SU-DHL-6 (cell line): ENCODE measurements at regions not wholly inside any gene's neighbourhood (a gene's known extent, or its start where the extent isn't known, plus 50 kb on each side); places are given as distances from the start of the nearest gene placed in this dataset.

Experiments
- H2AFZ ChIP-seq: fragments of 200-600 bp; sonication (generic); 2 replicates; pipeline ENCODE4 v1.6.1; 2014; ENCODE audit warnings: low read depth, mild to moderate bottlenecking, moderate library complexity, mixed read lengths, antibody characterized with exemption, low read length; ENCODE audit not compliant: severe bottlenecking
- H3F3A ChIP-seq: fragments of 200-600 bp; shearing (Covaris generic); 2 replicates; pipeline ENCODE4 v1.6.0; 2016; ENCODE audit warnings: antibody characterized with exemption, mild to moderate bottlenecking; ENCODE audit not compliant: insufficient read depth
- H3K27ac ChIP-seq: fragments of 200-600 bp; sonication (generic); 2 replicates; pipeline ENCODE4 v1.5.1; 2016; ENCODE audit warnings: low read depth, mild to moderate bottlenecking, low read length, moderate library complexity, mixed read lengths
- H3K27me3 ChIP-seq: fragments of 200-600 bp; sonication (generic), shearing (Covaris generic); 2 replicates; pipeline ENCODE4 v1.6.0; 2014; ENCODE audit warnings: mild to moderate bottlenecking, low read length
- H3K36me3 ChIP-seq: fragments of 200-600 bp; sonication (generic); 2 replicates; pipeline ENCODE4 v1.6.1; 2014; ENCODE audit warnings: mild to moderate bottlenecking, low read length, mixed read lengths
- H3K4me2 ChIP-seq: fragments of 300-600, 200-600 bp; shearing (Covaris generic), sonication (generic); 2 replicates; pipeline ENCODE4 v1.6.0; 2014; ENCODE audit warnings: low read length, low read depth, mild to moderate bottlenecking; ENCODE audit not compliant: poor library complexity, severe bottlenecking
- H3K4me3 ChIP-seq: fragments of 200-600 bp; sonication (generic); 2 replicates; pipeline ENCODE4 v1.5.1; 2014; ENCODE audit warnings: antibody characterized with exemption, low read length, mild to moderate bottlenecking, mixed read lengths; ENCODE audit not compliant: insufficient read depth, poor library complexity, severe bottlenecking
- H3K79me2 ChIP-seq: fragments of 200-600 bp; sonication (generic); 2 replicates; pipeline ENCODE4 v1.6.1; 2014; ENCODE audit warnings: mild to moderate bottlenecking, low read length, moderate library complexity; ENCODE audit not compliant: insufficient read depth
- H3K9ac ChIP-seq: fragments of 200-600 bp; sonication (generic); 2 replicates; pipeline ENCODE4 v1.7.0; 2014; ENCODE audit warnings: mild to moderate bottlenecking, low read length
- H3K9me2 ChIP-seq: fragments of 200-600 bp; sonication (generic); replicated peaks from 2 replicates; pipeline ENCODE4 v1.6.1; 2014; ENCODE audit warnings: low read length; ENCODE audit not compliant: insufficient read depth
- H3K9me3 ChIP-seq: fragments of 200-600 bp; sonication (generic); 2 replicates; pipeline ENCODE4 v1.6.1; 2014; ENCODE audit warnings: low read length, mixed read lengths; ENCODE audit not compliant: insufficient read depth
- H4K20me1 ChIP-seq: fragments of 200-600 bp; sonication (generic); 2 replicates; pipeline ENCODE4 v1.6.1; 2014; ENCODE audit warnings: low read depth, mild to moderate bottlenecking, antibody characterized with exemption, low read length, moderate library complexity, mixed read lengths
- CTCF ChIP-seq: fragments of 200-600 bp; sonication (generic); IDR thresholded peaks from one replicate; pipeline ENCODE4 v1.5.1; 2017; ENCODE audit warnings: antibody characterized with exemption, mild to moderate bottlenecking, low read length, moderate library complexity; ENCODE audit not compliant: insufficient read depth, poor library complexity, severe bottlenecking
- EZH2phosphoT487 ChIP-seq: fragments of 200-600 bp; sonication (generic), shearing (Covaris generic); conservative IDR thresholded peaks from 2 replicates; pipeline ENCODE4 v1.6.1; 2018; ENCODE audit warnings: mild to moderate bottlenecking, antibody characterized with exemption, low read length, moderate library complexity, mixed read lengths

- TF ChIP-seq EZH2phosphoT487, result no peak
- no peak for TF ChIP-seq CTCF
- no peaks in the 10 kb centered on the region for H3F3A ChIP-seq
- H2AFZ ChIP-seq, result no peak overlapping the region
- no peaks in the 10 kb centered on the region for H3K9me3 ChIP-seq
- H3K9me2 ChIP-seq, result no peaks in the 10 kb centered on the region
- no peak overlapping the region for H3K4me2 ChIP-seq
- H3K27me3 ChIP-seq, result no peaks in the 10 kb centered on the region
- no peaks in the 10 kb centered on the region for H3K79me2 ChIP-seq
- no peak overlapping the region for H3K9ac ChIP-seq
- H3K36me3 ChIP-seq, result no peaks in the 10 kb centered on the region
- no peak overlapping the region for H3K4me3 ChIP-seq
- H3K27ac ChIP-seq, result no peak overlapping the region
- no peaks in the 10 kb centered on the region for H4K20me1 ChIP-seq
Observed at GRCh38 chr6:6714118-6714897, 125.8 kb downstream of the LY86 start.

GRCh38 chr6:6714953-6715352 is 126.4 kb downstream of the LY86 start:
- Histone ChIP-seq H3K27ac (no peak overlapping the region), H3K9me2 (no peaks in the 10 kb centered on the region), H3K9me3 (no peaks in the 10 kb centered on the region), H3K79me2 (no peaks in the 10 kb centered on the region), H3K9ac (no peak overlapping the region), H2AFZ (no peak overlapping the region), H3K27me3 (no peaks in the 10 kb centered on the region), H3K4me2 (no peak overlapping the region), H3K4me3 (no peak overlapping the region), H4K20me1 (no peaks in the 10 kb centered on the region), H3F3A (no peaks in the 10 kb centered on the region), H3K36me3 (no peaks in the 10 kb centered on the region)
- TF ChIP-seq EZH2phosphoT487 (no peak), CTCF (no peak)

GRCh38 chr6:6715465-6715864 is 126.9 kb downstream of the LY86 start:
- no peaks in the 10 kb centered on the region for H3K27me3 ChIP-seq
- TF ChIP-seq CTCF, result no peak
- TF ChIP-seq EZH2phosphoT487, result no peak
- no peaks in the 10 kb centered on the region for H3K79me2 ChIP-seq
- H3K4me2 ChIP-seq, result no peak overlapping the region
- H3K4me3 ChIP-seq, result no peak overlapping the region
- H2AFZ ChIP-seq, result no peak overlapping the region
- no peak overlapping the region for H3K9ac ChIP-seq
- no peaks in the 10 kb centered on the region for H3K36me3 ChIP-seq
- no peaks in the 10 kb centered on the region for H3K9me2 ChIP-seq
- H3K9me3 ChIP-seq, result no peaks in the 10 kb centered on the region
- H3K27ac ChIP-seq, result no peak overlapping the region
- no peaks in the 10 kb centered on the region for H3F3A ChIP-seq
- no peaks in the 10 kb centered on the region for H4K20me1 ChIP-seq
